K562 (cell line): ENCODE measurements at regions not wholly inside any gene's neighbourhood (a gene's known extent, or its start where the extent isn't known, plus 50 kb on each side); places are given as distances from the start of the nearest gene placed in this dataset.

ENCODE experiments used
- ATAC-seq: fragments of 200-7000 bp; cut with Tn5 transposase; 3 replicates; pipeline ENCODE4 v1.9.1; 2020; ENCODE audit warnings: moderate library complexity
- BruUV-seq: library from RNA; stranded (reverse); fragments of 400-500 nt; replicated peaks from 2 replicates; lab custom pipeline; 2021; lab: Mats Ljungman, UMichigan
- CTCF ChIA-PET: fragments of 300-600 bp; formaldehyde crosslinking; extraction: SDS; loops from one replicate; lab custom pipeline; 2021; ENCODE audit warnings: low intra/inter-chr PET ratio; lab: Yijun Ruan, JAX
- POLR2A ChIA-PET: fragments of 300-600, 350-650 bp; sonication (Branson Sonifier 250); formaldehyde crosslinking; extraction: SDS; loops from one replicate; lab custom pipeline; 2021; ENCODE audit warnings: antibody characterized with exemption, inconsistent platforms; lab: Yijun Ruan, JAX
- DNase-seq, 4 experiments: peaks; one replicate each; pipeline versions ENCODE4 v3.0.0 to v3.0.0-alpha.2; 2011 to 2018; ENCODE audit warnings: low spot score in 3 of 4, mixed read lengths in 3 of 4; ENCODE audit errors: extremely low read depth in 1 of 4
- FAIRE-seq: peaks from 2 replicates; lab custom pipeline; 2011; peaks lifted over from hg19 to GRCh38; lab: Jason Lieb, UNC
- H2AFZ ChIP-seq: 2 replicates; pipeline ENCODE4 v1.6.0; 2011; ENCODE audit warnings: low read depth, low read length, control low read depth, inconsistent platforms
- H3K27ac ChIP-seq: fragments of 200-600 bp; 3 replicates; pipeline ENCODE4 v1.8.0; 2011; ENCODE audit warnings: low read depth, mild to moderate bottlenecking, control low read depth, inconsistent platforms, low read length, moderate library complexity, mixed read lengths; ENCODE audit errors: extremely low read depth
- H3K27me3 ChIP-seq, 2 experiments: fragments of 300-600 bp in 1 of 2; 2 replicates in 1 of 2; 3 replicates in 1 of 2; pipeline versions ENCODE4 v1.6.0 to v1.8.0; 2011; ENCODE audit warnings: inconsistent platforms in 2 of 2, low read length in 2 of 2, mild to moderate bottlenecking in 1 of 2, mixed read lengths in 1 of 2, moderate library complexity in 1 of 2; ENCODE audit not compliant: control insufficient read depth in 2 of 2, insufficient read depth in 2 of 2
- H3K36me3 ChIP-seq: fragments of 300-600 bp; 3 replicates; pipeline ENCODE4 v1.8.0; 2011; ENCODE audit warnings: mild to moderate bottlenecking, low read length, inconsistent platforms; ENCODE audit not compliant: control insufficient read depth, insufficient read depth
- H3K4me1 ChIP-seq, 2 experiments: fragments of 200-600 bp in 1 of 2; replicated peaks in 1 of 2; 2 replicates in 1 of 2; 3 replicates in 1 of 2; pipeline versions ENCODE4 v1.5.1 to v1.8.0; 2011; ENCODE audit warnings: inconsistent platforms in 2 of 2, low read length in 2 of 2, mild to moderate bottlenecking in 1 of 2, mixed read lengths in 1 of 2, moderate library complexity in 1 of 2; ENCODE audit not compliant: control insufficient read depth in 2 of 2, insufficient read depth in 2 of 2
- H3K4me2 ChIP-seq: 2 replicates; pipeline ENCODE4 v1.6.1; 2011; ENCODE audit warnings: low read length, control low read depth, inconsistent platforms, mixed read lengths; ENCODE audit not compliant: insufficient read depth
- H3K4me3 ChIP-seq: fragments of 200-600 bp; sonication (generic), shearing (Covaris generic); 2 replicates; pipeline ENCODE4 v1.5.1; 2016; ENCODE audit warnings: control low read depth, inconsistent platforms
- H3K79me2 ChIP-seq: fragments of 200-600 bp; 3 replicates; pipeline ENCODE4 v1.8.0; 2011; ENCODE audit warnings: low read length, inconsistent platforms; ENCODE audit not compliant: control insufficient read depth, insufficient read depth
- H3K9ac ChIP-seq, 2 experiments: 2 replicates each; pipeline versions ENCODE4 v1.6.0 to v1.6.1; 2011; ENCODE audit warnings: low read depth in 2 of 2, low read length in 2 of 2, control low read depth in 1 of 2, inconsistent platforms in 1 of 2, mild to moderate bottlenecking in 1 of 2, mixed read lengths in 1 of 2; ENCODE audit not compliant: insufficient read depth in 1 of 2
- H3K9me1 ChIP-seq: one replicate; pipeline ENCODE4 v1.6.0; 2011; ENCODE audit warnings: inconsistent platforms, mild to moderate bottlenecking, low read length, moderate library complexity; ENCODE audit not compliant: control insufficient read depth, insufficient read depth
- H3K9me3 ChIP-seq: replicated peaks from 2 replicates; pipeline ENCODE4 v1.5.1; 2011; ENCODE audit warnings: low read depth, low read length, inconsistent platforms; ENCODE audit not compliant: control insufficient read depth, insufficient read depth
- H4K20me1 ChIP-seq: replicated peaks from 2 replicates; pipeline ENCODE4 v1.6.1; 2011; ENCODE audit warnings: low read length, inconsistent platforms, mixed read lengths; ENCODE audit not compliant: control insufficient read depth, insufficient read depth
- ESRRA ChIP-seq: fragments of 450-650 bp; IDR thresholded peaks from 2 replicates; pipeline ENCODE4 v1.6.1; 2014; ENCODE audit warnings: low read depth, mild to moderate bottlenecking, moderate library complexity, borderline replicate concordance
- MTF1 ChIP-seq: fragments of 250-450 bp; sonication (Bioruptor Pico); IDR thresholded peaks from 2 replicates; pipeline ENCODE4 v1.9.0; 2021; ENCODE audit warnings: moderate library complexity, mild to moderate bottlenecking, inconsistent platforms, borderline replicate concordance
- NR2C1 ChIP-seq, 2 experiments: fragments of 450-650 bp; IDR thresholded peaks; 2 replicates each; pipeline ENCODE4 v1.6.1; 2017; ENCODE audit warnings: mild to moderate bottlenecking in 2 of 2, antibody characterized with exemption in 1 of 2, inconsistent platforms in 1 of 2, missing compliant biosample characterization in 1 of 2, missing genetic modification characterization in 1 of 2
- PML ChIP-seq: IDR thresholded peaks from 2 replicates; pipeline ENCODE4 v1.6.1; 2012; ENCODE audit warnings: low read length, inconsistent platforms
- POLR2A ChIP-seq: fragments of 450-650 bp; conservative IDR thresholded peaks from 2 replicates; pipeline ENCODE4 v1.6.1; 2016
- RERE ChIP-seq: sonication (generic); formaldehyde crosslinking; IDR thresholded peaks from 2 replicates; pipeline ENCODE4 v1.8.0; 2023; ENCODE audit warnings: missing genetic modification reagents, mild to moderate bottlenecking, borderline replicate concordance
- SRSF3 ChIP-seq: fragments of 200-400 bp; formaldehyde crosslinking; IDR thresholded peaks from 2 replicates; pipeline ENCODE4 v1.6.1; 2016; ENCODE audit warnings: mild to moderate bottlenecking, low read length, moderate library complexity; ENCODE audit not compliant: insufficient read depth
- ZKSCAN8 ChIP-seq: fragments of 200-800 bp; sonication (Bioruptor generic); IDR thresholded peaks from 2 replicates; pipeline ENCODE4 v1.6.1; 2016; ENCODE audit warnings: missing genetic modification characterization, missing compliant biosample characterization
- ZNF354B ChIP-seq: fragments of 250-450 bp; sonication (Bioruptor Pico); IDR thresholded peaks from 2 replicates; pipeline ENCODE4 v1.4.0; 2020
- WGBS: fragments of 100-300 bp; shearing (Covaris generic); methylation state at CpG from one replicate; pipeline ENCODE4 v1.1.6; 2016; ENCODE audit warnings: low coverage, mixed read lengths; ENCODE audit not compliant: insufficient coverage; ENCODE audit errors: missing lambda C conversion rate; 5-methylcytosine and 5-hydroxymethylcytosine counted together
- in situ Hi-C: fragments of 300-500 bp; cut with MboI; formaldehyde crosslinking; loops from 4 replicates; pipeline ENCODE4 v1.15.0; 2018; ENCODE audit warnings: inconsistent platforms, mixed read lengths
- intact Hi-C: fragments of 100-400 bp; cut with micrococcal nuclease; formaldehyde crosslinking; loops from 2 replicates; pipeline ENCODE4 v1.14.2; 2022
- TF ChIP-seq, protein P1 (sequence below): sonication (generic); formaldehyde crosslinking; IDR thresholded peaks from 2 replicates; pipeline ENCODE4 v1.8.0; 2022; ENCODE audit warnings: mild to moderate bottlenecking, missing genetic modification reagents, borderline replicate concordance

DNA sequence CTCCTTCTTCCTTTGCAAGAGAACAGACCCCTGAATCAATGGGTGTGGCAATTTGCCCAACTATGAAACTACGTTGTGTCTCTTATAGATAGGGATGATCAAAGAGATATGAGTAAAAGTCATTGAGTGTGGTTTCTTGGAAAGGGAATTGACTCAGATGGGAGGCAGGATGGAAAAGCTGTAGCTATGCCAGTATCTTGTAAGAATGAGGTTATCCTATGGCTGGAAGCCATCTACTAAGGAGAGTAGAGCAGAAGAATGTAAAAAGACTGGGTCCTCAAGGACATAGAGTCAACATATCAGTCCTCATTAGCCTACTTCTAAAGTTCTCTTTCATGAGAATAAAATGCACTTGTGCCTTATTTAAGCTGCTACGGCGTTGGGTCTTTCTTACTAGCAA is 78.9 kb upstream of the POU2AF2 start:
- no peak overlapping the region for H3K9ac ChIP-seq
- TF ChIP-seq ZNF354B (no peak), SRSF3 (no peak), NR2C1 (IDR thresholded peaks at IDR 0.05) (no peak), NR2C1 (tag; IDR thresholded peaks at IDR 0.05) (no peak), MTF1 (no peak), ESRRA (no peak)
- FAIRE-seq: no peak
- H3K27ac ChIP-seq: no peak overlapping the region
- no peaks in the 10 kb centered on the region for H3K79me2 ChIP-seq
- no peak overlapping the region for H2AFZ ChIP-seq
- WGBS: 3% methylated on average over 3 of the region's 3 CpGs
- H3K4me2 ChIP-seq: no peak overlapping the region
- no peaks in the 10 kb centered on the region; the same call in 1 of the 2 replicates for H3K9me3 ChIP-seq
- CTCF ChIA-PET: no interaction called here
- H3K4me3 ChIP-seq: no peak overlapping the region
- H3K9me1 ChIP-seq: no peaks in the 10 kb centered on the region
- intact Hi-C loops (no loop called here), in situ Hi-C loops (no loop called here)
- H3K4me1 ChIP-seq: no peaks in the 10 kb centered on the region
- POLR2A ChIA-PET: no interaction called here
- H3K27me3 ChIP-seq: no peaks in the 10 kb centered on the region
- no TSS peak for BruUV-seq
- no peak for ATAC-seq
- no peaks in the 10 kb centered on the region for H4K20me1 ChIP-seq
- no peak for DNase-seq
- no peaks in the 10 kb centered on the region for H3K36me3 ChIP-seq

DNA sequence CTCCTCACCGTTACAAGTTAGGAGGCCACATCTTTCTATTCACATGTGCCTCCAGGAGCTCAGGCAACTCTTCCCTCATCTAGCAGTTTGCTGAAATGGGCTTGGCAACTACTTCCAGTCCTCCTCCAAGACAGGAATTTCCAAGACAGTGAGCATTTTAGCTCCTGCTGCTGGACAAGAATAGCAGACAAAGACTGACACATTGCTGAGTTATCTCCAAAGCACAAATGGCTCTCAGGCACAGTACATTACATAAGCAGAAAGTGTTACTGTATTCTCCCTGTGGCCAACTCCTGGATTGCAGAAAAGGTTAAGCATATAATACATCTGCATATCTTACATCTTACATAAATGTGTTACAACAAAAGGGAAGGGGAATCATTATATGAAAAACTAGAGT is 83.2 kb upstream of the POU2AF2 start:
- Histone ChIP-seq H3K36me3 (no peaks in the 10 kb centered on the region), H3K9me3 (no peaks in the 10 kb centered on the region; the same call in 1 of the 2 replicates), H3K79me2 (no peaks in the 10 kb centered on the region), H3K4me2 (no peak overlapping the region), H3K9me1 (no peaks in the 10 kb centered on the region)
- intact Hi-C loops: no loop called here
- ChIA-PET POLR2A (no interaction called here), CTCF (no interaction called here)
- WGBS: 0% methylated on average over 1 of the region's 1 CpG
- FAIRE-seq (no peak), DNase-seq (no peak), ATAC-seq (no peak)
- TF ChIP-seq RERE: no peak
- TF ChIP-seq PML: no peak
- TF ChIP-seq, protein P1, sequence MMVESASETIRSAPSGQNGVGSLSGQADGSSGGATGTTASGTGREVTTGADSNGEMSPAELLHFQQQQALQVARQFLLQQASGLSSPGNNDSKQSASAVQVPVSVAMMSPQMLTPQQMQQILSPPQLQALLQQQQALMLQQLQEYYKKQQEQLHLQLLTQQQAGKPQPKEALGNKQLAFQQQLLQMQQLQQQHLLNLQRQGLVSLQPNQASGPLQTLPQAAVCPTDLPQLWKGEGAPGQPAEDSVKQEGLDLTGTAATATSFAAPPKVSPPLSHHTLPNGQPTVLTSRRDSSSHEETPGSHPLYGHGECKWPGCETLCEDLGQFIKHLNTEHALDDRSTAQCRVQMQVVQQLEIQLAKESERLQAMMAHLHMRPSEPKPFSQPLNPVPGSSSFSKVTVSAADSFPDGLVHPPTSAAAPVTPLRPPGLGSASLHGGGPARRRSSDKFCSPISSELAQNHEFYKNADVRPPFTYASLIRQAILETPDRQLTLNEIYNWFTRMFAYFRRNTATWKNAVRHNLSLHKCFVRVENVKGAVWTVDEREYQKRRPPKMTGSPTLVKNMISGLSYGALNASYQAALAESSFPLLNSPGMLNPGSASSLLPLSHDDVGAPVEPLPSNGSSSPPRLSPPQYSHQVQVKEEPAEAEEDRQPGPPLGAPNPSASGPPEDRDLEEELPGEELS (CRISPR knock-in tag): no peak
- no peak for TF ChIP-seq ZKSCAN8
- TF ChIP-seq POLR2A: no peak
- TF ChIP-seq, all 486 proteins: peak for 0
- in situ Hi-C loops: no loop called here
- no TSS peak for BruUV-seq
- Histone ChIP-seq H3K9ac (no peak overlapping the region), H4K20me1 (no peaks in the 10 kb centered on the region), H3K4me1 (no peaks in the 10 kb centered on the region), H3K4me3 (no peak overlapping the region), H2AFZ (no peak overlapping the region), H3K27ac (no peak overlapping the region), H3K27me3 (no peaks in the 10 kb centered on the region)
